ENCODE measurements at regions not wholly inside any gene's neighbourhood (a gene's known extent, or its start where the extent isn't known, plus 50 kb on each side); places are given as distances from the start of the nearest gene placed in this dataset.

- TF ChIP-seq EZH2 (IDR thresholded peaks at IDR 0.05) (no peak), POLR2AphosphoS5 (IDR thresholded peaks at IDR 0.05; ENCODE audit: borderline replicate concordance, low read depth, low read length) (no peak), FOXP2 (optimal IDR thresholded peaks at IDR 0.05; ENCODE audit: control extremely low read depth, extremely low read length, insufficient read depth) (no peak)
These were observed 94.1 kb upstream of the CHL1 start for GRCh38 chr3:102484-102883.
